22Rv1 (cell line): ENCODE measurements at regions not wholly inside any gene's neighbourhood (a gene's known extent, or its start where the extent isn't known, plus 50 kb on each side); places are given as distances from the start of the nearest gene placed in this dataset.

Experiments
- CTCF ChIP-seq: fragments of 450-650 bp; IDR thresholded peaks from 2 replicates; pipeline ENCODE4 v1.5.1; 2017; ENCODE audit warnings: mild to moderate bottlenecking
- ZFX ChIP-seq: fragments of 450-650 bp; IDR thresholded peaks from 2 replicates; pipeline ENCODE4 v1.6.1; 2017; ENCODE audit warnings: antibody characterized with exemption, borderline replicate concordance

GRCh38 chr1:199809311-199809710 lies 218.2 kb upstream of the NR5A2 start:
- no peak for TF ChIP-seq CTCF
- no peak for TF ChIP-seq ZFX
